Stimulated activated CD4-positive, alpha-beta T cell treated with anti-CD3 and anti-CD28 coated beads, Interleukin-15, amount 100 ng/mL, for 48 hours (primary cell): ENCODE measurements at regions not wholly inside any gene's neighbourhood (a gene's known extent, or its start where the extent isn't known, plus 50 kb on each side); places are given as distances from the start of the nearest gene placed in this dataset.
A peak's percentile ranks its signal among the peaks of the same experiment; 100 is the strongest.
"Not testable (repeated sequence)": the region's sequence is repeated elsewhere in the genome, so short reads cannot be mapped to it uniquely, and the experiment has no call there.

Experiments
- DNase-seq, 2 donors: peaks; one replicate each; pipeline ENCODE4 v3.0.0-alpha.2; 2020; ENCODE audit warnings: low read depth in 2 of 2

GRCh38 chr21:14754682-14755081 is 208.6 kb upstream of the SAMSN1 start:
- no peak for DNase-seq

- DNase-seq = no peak
Observed at GRCh38 chr21:14754259-14754604, 208.1 kb upstream of the SAMSN1 start.

- no peak for DNase-seq
Observed at GRCh38 chr21:14753466-14754258, 207.5 kb upstream of the SAMSN1 start.

- DNase-seq = no peak
Observed at GRCh38 chr21:14753069-14753465, 207.0 kb upstream of the SAMSN1 start.

GRCh38 chr21:14752345-14752909 is 206.3 kb upstream of the SAMSN1 start:
- no peak for DNase-seq

GRCh38 chr21:14751602-14752344 is 205.7 kb upstream of the SAMSN1 start:
- DNase-seq = no peak

- no peak for DNase-seq
Observed at GRCh38 chr21:14751011-14751410, 204.9 kb upstream of the SAMSN1 start.

- DNase-seq = no peak
Observed at GRCh38 chr21:14750041-14750440, 203.9 kb upstream of the SAMSN1 start.

- DNase-seq = no peak
Observed at GRCh38 chr21:14748662-14749061, 202.5 kb upstream of the SAMSN1 start.

GRCh38 chr21:14744368-14744767 is 198.3 kb upstream of the SAMSN1 start:
- no peak for DNase-seq

- no peak for DNase-seq
Observed at GRCh38 chr21:14742119-14742518, 196.0 kb upstream of the SAMSN1 start.

- no peak for DNase-seq
Observed at GRCh38 chr21:14741256-14741655, 195.1 kb upstream of the SAMSN1 start.

- DNase-seq = no peak
Observed at GRCh38 chr21:14740692-14741091, 194.6 kb upstream of the SAMSN1 start.

- DNase-seq = no peak
Observed at GRCh38 chr21:14740116-14740515, 194.0 kb upstream of the SAMSN1 start.

GRCh38 chr21:14739590-14739989 is 193.5 kb upstream of the SAMSN1 start:
- no peak for DNase-seq

- DNase-seq = not testable (repeated sequence)
Observed at GRCh38 chr21:14738576-14738975, 192.5 kb upstream of the SAMSN1 start.

GRCh38 chr21:14737922-14738321 is 191.8 kb upstream of the SAMSN1 start:
- DNase-seq = peak in 1 of 2 donors; percentile 18

- no peak for DNase-seq
Observed at GRCh38 chr21:14737284-14737691, 191.2 kb upstream of the SAMSN1 start.

GRCh38 chr21:14736672-14737071 is 190.6 kb upstream of the SAMSN1 start:
- no peak for DNase-seq

- no peak for DNase-seq
Observed at GRCh38 chr21:14736162-14736561, 190.0 kb upstream of the SAMSN1 start.

- DNase-seq = no peak
Observed at GRCh38 chr21:14734833-14735232, 188.7 kb upstream of the SAMSN1 start.

GRCh38 chr21:14734191-14734590 is 188.1 kb upstream of the SAMSN1 start:
- DNase-seq = no peak

- no peak for DNase-seq
Observed at GRCh38 chr21:14725219-14725618, 179.1 kb upstream of the SAMSN1 start.
